Neural crest cell (in vitro differentiated cells): ENCODE measurements at regions not wholly inside any gene's neighbourhood (a gene's known extent, or its start where the extent isn't known, plus 50 kb on each side); places are given as distances from the start of the nearest gene placed in this dataset.

ENCODE experiments used
- DNase-seq: peaks from one replicate; pipeline ENCODE4 v3.0.0; 2021; ENCODE audit warnings: low read depth, mixed read lengths, low spot score
- H3K27ac Mint-ChIP-seq: one replicate; pipeline ENCODE4 v1.8.0; 2021; ENCODE audit warnings: mild to moderate bottlenecking, mixed read lengths; ENCODE audit not compliant: unreplicated experiment
- H3K27me3 Mint-ChIP-seq: 2 replicates; pipeline ENCODE4 v1.8.0; 2021; ENCODE audit warnings: low read depth, mild to moderate bottlenecking, mixed read lengths
- H3K36me3 Mint-ChIP-seq: 2 replicates; pipeline ENCODE4 v1.8.0; 2021; ENCODE audit warnings: low read depth, mild to moderate bottlenecking, mixed read lengths
- H3K4me1 Mint-ChIP-seq: 2 replicates; pipeline ENCODE4 v1.8.0; 2021; ENCODE audit warnings: mixed read lengths
- H3K4me3 Mint-ChIP-seq: one replicate; pipeline ENCODE4 v1.8.0; 2021; ENCODE audit warnings: mild to moderate bottlenecking, mixed read lengths
- H3K9me3 Mint-ChIP-seq: 2 replicates; pipeline ENCODE4 v1.8.0; 2021; ENCODE audit warnings: mixed read lengths
- CTCF ChIP-seq: fragments of 200-600 bp; sonication (generic); conservative IDR thresholded peaks from 2 replicates; pipeline ENCODE4 v1.5.0; 2021; ENCODE audit warnings: antibody characterized with exemption, mild to moderate bottlenecking

DNA sequence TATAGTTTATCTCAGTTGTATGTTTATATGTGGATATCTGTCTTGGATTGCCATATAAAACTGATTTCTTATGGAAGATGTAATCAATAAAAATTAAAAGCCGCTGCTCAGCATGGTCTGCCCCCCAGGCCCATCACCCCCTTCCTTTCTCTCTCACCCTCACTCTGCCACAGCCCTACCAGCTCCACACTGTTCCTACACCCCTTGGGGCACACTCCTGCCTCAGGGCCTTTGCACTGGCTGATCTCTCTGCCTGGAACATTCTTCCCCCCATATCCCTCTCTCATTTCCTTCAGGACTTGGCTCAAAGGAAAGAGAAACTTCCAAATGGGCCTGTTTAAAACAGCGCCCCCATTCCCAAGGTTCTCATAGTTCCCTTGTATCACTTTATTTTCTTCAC lies 63.1 kb downstream of the LRRC32 start:
- no peak overlapping the region for H3K27ac Mint-ChIP-seq
- no peak for TF ChIP-seq CTCF
- no peaks in the 10 kb centered on the region for H3K27me3 Mint-ChIP-seq
- H3K36me3 Mint-ChIP-seq: no peaks in the 10 kb centered on the region
- H3K9me3 Mint-ChIP-seq: peaks cover 6% of the 10 kb centered on the region
- H3K4me3 Mint-ChIP-seq: no peak overlapping the region
- DNase-seq: no peak
- H3K4me1 Mint-ChIP-seq: peaks cover 21% of the 10 kb centered on the region

- peaks cover 6% of the 10 kb centered on the region for H3K9me3 Mint-ChIP-seq
These were observed 65.0 kb downstream of the LRRC32 start for GRCh38 chr11:76605338-76606074.

DNA sequence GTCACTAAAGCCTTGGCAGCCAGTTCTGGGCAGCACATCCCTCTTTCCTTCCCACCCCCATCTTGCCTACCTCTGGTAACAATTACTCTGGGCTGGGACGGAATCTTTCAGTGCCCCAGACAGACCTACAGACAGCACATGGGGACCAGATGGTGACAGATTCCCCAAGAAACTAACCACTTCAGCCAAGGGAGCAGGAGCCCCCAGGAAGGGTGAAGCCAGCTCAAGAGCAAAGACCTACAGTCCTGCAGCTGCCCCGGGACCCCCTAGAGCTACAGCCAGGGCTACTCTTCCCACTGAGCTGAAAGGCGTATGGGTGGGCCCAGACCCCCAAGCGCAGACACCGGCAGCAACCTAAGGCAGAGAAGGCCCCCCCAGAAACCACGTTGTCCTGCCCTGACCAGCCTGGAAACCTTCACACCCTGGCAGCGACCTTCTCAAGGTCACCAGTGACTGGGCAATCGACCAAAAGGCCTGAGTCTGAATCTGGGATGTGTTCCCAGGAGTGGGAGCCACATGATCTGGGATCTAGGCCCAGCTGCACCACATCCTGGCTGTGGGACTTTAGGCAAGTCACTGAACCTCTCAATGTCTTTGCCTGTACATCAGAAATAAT lies 65.8 kb downstream of the LRRC32 start:
- no peak for TF ChIP-seq CTCF
- Mint-ChIP-seq H3K4me3 (no peak overlapping the region), H3K27ac (peak overlapping the region; percentile 84), H3K36me3 (no peaks in the 10 kb centered on the region), H3K4me1 (peaks cover 9% of the 10 kb centered on the region), H3K27me3 (no peaks in the 10 kb centered on the region), H3K9me3 (peaks cover 6% of the 10 kb centered on the region)
- DNase-seq: no peak

More at GRCh38 chr11:76605338-76606074, 65.0 kb downstream of the LRRC32 start:
- DNase-seq: no peak
- Mint-ChIP-seq H3K4me1 (peaks cover 11% of the 10 kb centered on the region), H3K27me3 (no peaks in the 10 kb centered on the region), H3K4me3 (no peak overlapping the region), H3K36me3 (no peaks in the 10 kb centered on the region), H3K27ac (no peak overlapping the region)
- no peak for TF ChIP-seq CTCF

DNA sequence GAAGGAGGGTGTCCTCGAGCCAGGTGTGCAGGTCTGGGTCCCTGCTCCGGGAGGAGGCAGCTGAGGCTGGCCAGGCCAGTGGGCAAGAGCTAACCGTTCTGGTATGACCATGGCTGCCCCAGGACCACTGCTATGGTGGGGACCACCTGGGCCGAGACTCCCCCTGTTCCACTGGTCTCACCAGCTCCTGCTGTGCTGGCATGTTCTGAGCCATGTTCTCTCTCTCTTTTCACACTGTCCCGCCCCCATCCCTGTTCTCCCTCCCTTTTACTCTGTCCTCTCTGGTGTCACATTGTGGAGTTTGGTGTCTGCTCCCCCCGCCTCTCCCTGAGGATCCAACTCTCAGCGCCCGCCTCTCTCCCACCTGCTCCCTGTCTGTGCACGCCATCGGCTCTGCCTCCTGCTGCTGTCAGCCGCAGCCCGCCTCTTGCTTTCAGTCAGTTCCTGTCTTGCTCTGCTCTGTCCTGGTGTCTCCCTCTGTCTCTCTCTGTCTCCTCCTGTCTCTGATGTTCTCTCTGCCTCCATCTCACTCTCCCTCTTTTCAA lies 66.4 kb downstream of the LRRC32 start:
- no peak for DNase-seq
- Mint-ChIP-seq H3K4me1 (peaks cover 9% of the 10 kb centered on the region), H3K27ac (peak overlapping the region; percentile 84), H3K9me3 (peaks cover 6% of the 10 kb centered on the region), H3K27me3 (no peaks in the 10 kb centered on the region), H3K4me3 (no peak overlapping the region), H3K36me3 (no peaks in the 10 kb centered on the region)
- TF ChIP-seq CTCF: no peak

- no peaks in the 10 kb centered on the region for H3K36me3 Mint-ChIP-seq
- H3K4me3 Mint-ChIP-seq: no peak overlapping the region
- DNase-seq: no peak
- H3K27me3 Mint-ChIP-seq: no peaks in the 10 kb centered on the region
- no peak overlapping the region for H3K27ac Mint-ChIP-seq
- TF ChIP-seq CTCF: no peak
- peaks cover 12% of the 10 kb centered on the region for H3K4me1 Mint-ChIP-seq
- H3K9me3 Mint-ChIP-seq: peaks cover 3% of the 10 kb centered on the region
These were observed 67.3 kb downstream of the LRRC32 start for GRCh38 chr11:76603202-76603601.
